ENCODE measurements at regions not wholly inside any gene's neighbourhood (a gene's known extent, or its start where the extent isn't known, plus 50 kb on each side); places are given as distances from the start of the nearest gene placed in this dataset.

DNA sequence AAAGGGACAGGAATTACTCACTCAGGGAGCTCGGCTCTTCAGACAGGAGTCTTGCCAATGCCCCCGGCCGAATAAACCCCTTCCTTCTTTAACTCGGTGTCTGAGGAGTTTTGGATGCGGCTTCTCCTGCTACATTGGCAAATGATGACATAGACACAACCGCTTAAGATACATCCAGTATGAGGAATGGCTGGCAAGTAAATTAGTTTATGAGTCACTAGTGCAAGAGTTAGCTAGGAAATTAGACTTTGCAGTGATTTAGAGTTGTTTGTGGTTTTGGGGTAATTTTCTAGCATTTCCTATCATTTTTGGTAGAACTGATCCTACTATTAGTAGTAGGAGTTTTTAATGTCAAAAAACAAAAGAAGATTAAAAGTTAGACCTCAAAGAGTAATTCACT lies 166.2 kb downstream of the SLITRK1 start:
- WGBS, 2 donors: 88 to 90% methylated on average over 6 of the region's 6 CpGs

DNA sequence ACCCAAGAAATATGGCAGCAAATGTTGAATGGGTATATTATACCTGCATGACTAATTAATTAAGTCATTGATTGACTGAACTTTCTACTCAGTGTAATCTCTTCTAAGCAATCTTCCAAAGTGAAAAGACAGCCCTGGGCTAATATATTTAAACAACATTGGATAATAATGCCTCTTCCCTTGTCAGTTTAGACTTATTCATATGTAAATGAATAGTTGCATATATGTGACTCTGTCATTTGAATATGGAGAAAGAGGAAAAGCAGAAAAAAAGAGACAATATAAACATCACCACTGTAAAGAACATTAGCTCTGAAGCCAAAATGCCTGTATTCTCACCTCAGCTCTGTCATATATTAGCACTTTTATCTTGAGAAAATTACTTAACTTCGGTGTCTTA lies 168.0 kb downstream of the SLITRK1 start:
- H3K4me3 ChIP-seq: no peak overlapping the region
- no peaks in the 10 kb centered on the region for H3K27me3 ChIP-seq
- H3K27ac ChIP-seq: no peak overlapping the region
- ATAC-seq (ENCODE audit: low FRiP score in 2 of 2) (no peak), DNase-seq (no peak)
- H3K4me1 ChIP-seq: no peaks in the 10 kb centered on the region
- H3K9me3 ChIP-seq: no peaks in the 10 kb centered on the region
- H3K36me3 ChIP-seq: no peaks in the 10 kb centered on the region
- WGBS, 2 donors: 92 to 94% methylated on average over 1 of the region's 1 CpG
- no peak for TF ChIP-seq POLR2AphosphoS5 (IDR thresholded peaks at IDR 0.05)
- TF ChIP-seq EP300 (IDR thresholded peaks at IDR 0.05): no peak
- TF ChIP-seq, protein P1, sequence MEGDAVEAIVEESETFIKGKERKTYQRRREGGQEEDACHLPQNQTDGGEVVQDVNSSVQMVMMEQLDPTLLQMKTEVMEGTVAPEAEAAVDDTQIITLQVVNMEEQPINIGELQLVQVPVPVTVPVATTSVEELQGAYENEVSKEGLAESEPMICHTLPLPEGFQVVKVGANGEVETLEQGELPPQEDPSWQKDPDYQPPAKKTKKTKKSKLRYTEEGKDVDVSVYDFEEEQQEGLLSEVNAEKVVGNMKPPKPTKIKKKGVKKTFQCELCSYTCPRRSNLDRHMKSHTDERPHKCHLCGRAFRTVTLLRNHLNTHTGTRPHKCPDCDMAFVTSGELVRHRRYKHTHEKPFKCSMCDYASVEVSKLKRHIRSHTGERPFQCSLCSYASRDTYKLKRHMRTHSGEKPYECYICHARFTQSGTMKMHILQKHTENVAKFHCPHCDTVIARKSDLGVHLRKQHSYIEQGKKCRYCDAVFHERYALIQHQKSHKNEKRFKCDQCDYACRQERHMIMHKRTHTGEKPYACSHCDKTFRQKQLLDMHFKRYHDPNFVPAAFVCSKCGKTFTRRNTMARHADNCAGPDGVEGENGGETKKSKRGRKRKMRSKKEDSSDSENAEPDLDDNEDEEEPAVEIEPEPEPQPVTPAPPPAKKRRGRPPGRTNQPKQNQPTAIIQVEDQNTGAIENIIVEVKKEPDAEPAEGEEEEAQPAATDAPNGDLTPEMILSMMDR (IDR thresholded peaks at IDR 0.05): no peak
- no peak for TF ChIP-seq POLR2A (IDR thresholded peaks at IDR 0.05)

More for the DNA sequence above, 166.2 kb downstream of the SLITRK1 start:
- no peak for ATAC-seq (ENCODE audit: low FRiP score in 2 of 2)
- TF ChIP-seq POLR2AphosphoS5 (IDR thresholded peaks at IDR 0.05) (no peak), POLR2A (IDR thresholded peaks at IDR 0.05) (no peak), EP300 (IDR thresholded peaks at IDR 0.05) (no peak)
- TF ChIP-seq, protein P1 (IDR thresholded peaks at IDR 0.05): no peak
- DNase-seq: no peak
- H3K4me3 ChIP-seq: no peak overlapping the region
- H3K4me1 ChIP-seq: no peaks in the 10 kb centered on the region
- H3K27ac ChIP-seq: no peak overlapping the region
- no peaks in the 10 kb centered on the region for H3K27me3 ChIP-seq
- H3K9me3 ChIP-seq: no peaks in the 10 kb centered on the region
- no peaks in the 10 kb centered on the region for H3K36me3 ChIP-seq

DNA sequence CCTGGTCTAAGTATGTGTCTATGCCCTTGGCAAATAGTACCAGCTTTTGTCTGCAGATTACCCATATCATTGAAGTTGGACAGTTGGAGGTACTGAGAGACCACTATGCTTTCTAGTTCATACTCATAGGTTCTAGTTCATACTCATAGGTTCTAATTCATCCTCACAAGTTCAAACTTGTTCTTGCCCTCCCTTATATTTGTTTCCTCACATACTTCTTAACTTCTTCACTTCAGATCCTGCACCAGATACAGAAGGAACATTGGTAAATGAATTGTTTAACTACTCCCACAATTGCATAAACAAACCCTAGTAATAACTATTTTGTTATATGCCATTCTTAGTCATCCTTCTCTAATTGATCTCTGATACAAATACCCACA lies 172.2 kb downstream of the SLITRK1 start:
- ATAC-seq (ENCODE audit: low FRiP score in 2 of 2) (no peak), DNase-seq (no peak)
- H3K36me3 ChIP-seq: no peaks in the 10 kb centered on the region
- TF ChIP-seq POLR2AphosphoS5 (IDR thresholded peaks at IDR 0.05): no peak
- TF ChIP-seq EP300 (IDR thresholded peaks at IDR 0.05): no peak
- TF ChIP-seq, protein P1 (IDR thresholded peaks at IDR 0.05): no peak
- TF ChIP-seq POLR2A (IDR thresholded peaks at IDR 0.05): no peak
- no peak overlapping the region for H3K27ac ChIP-seq
- H3K4me1 ChIP-seq: no peaks in the 10 kb centered on the region
- no peaks in the 10 kb centered on the region for H3K9me3 ChIP-seq
- H3K4me3 ChIP-seq: no peak overlapping the region
- no peaks in the 10 kb centered on the region for H3K27me3 ChIP-seq

DNA sequence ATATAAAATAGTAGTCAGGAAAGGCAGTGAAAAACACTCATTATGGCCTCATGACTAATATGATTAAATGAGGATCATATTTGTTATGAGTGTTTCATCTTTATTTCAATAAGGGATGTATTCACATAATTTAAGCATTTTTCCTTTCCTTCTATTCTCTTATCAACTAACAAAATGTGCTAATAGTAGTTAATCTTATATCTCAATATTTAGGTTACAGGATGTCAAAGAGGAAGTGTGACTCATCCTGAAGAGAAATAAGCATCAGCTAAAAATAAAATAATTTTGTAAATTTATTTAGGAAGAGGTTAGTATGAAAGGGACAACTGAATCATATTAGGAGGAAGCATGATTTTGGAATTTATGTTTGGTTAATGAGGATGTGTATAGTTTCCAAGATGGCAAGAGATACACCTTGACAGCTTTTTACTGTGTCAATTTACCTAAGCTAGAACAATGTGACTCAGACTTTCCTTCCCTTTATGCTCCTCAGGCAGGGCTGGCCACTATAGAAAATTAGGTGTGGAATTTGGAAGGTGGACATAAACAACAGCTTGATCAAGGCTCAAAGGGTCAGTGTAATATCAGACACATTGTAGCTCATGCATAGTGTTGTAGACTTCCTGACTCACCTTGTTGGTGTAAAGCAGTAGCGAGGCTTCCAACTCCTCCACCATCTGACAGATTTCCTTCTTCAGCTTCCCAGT lies 172.7 kb downstream of the SLITRK1 start:
- no peaks in the 10 kb centered on the region for H3K9me3 ChIP-seq
- no peak overlapping the region for H3K27ac ChIP-seq
- WGBS, 2 donors: 100% methylated on average over 1 of the region's 1 CpG

More for the DNA sequence above, 172.7 kb downstream of the SLITRK1 start:
- DNase-seq (no peak), ATAC-seq (ENCODE audit: low FRiP score in 2 of 2) (no peak)
- TF ChIP-seq EP300 (IDR thresholded peaks at IDR 0.05): no peak
- no peak for TF ChIP-seq POLR2AphosphoS5 (IDR thresholded peaks at IDR 0.05)
- no peak for TF ChIP-seq POLR2A (IDR thresholded peaks at IDR 0.05)
- TF ChIP-seq, protein P1 (IDR thresholded peaks at IDR 0.05): no peak
- Histone ChIP-seq H3K27me3 (no peaks in the 10 kb centered on the region), H3K4me3 (no peak overlapping the region), H3K36me3 (no peaks in the 10 kb centered on the region), H3K4me1 (no peaks in the 10 kb centered on the region)

All from upper lobe of left lung (tissue), 6 donors.